ENCODE measurements at regions not wholly inside any gene's neighbourhood (a gene's known extent, or its start where the extent isn't known, plus 50 kb on each side); places are given as distances from the start of the nearest gene placed in this dataset.
"Not testable (repeated sequence)": the region's sequence is repeated elsewhere in the genome, so short reads cannot be mapped to it uniquely, and the experiment has no call there.

DNA sequence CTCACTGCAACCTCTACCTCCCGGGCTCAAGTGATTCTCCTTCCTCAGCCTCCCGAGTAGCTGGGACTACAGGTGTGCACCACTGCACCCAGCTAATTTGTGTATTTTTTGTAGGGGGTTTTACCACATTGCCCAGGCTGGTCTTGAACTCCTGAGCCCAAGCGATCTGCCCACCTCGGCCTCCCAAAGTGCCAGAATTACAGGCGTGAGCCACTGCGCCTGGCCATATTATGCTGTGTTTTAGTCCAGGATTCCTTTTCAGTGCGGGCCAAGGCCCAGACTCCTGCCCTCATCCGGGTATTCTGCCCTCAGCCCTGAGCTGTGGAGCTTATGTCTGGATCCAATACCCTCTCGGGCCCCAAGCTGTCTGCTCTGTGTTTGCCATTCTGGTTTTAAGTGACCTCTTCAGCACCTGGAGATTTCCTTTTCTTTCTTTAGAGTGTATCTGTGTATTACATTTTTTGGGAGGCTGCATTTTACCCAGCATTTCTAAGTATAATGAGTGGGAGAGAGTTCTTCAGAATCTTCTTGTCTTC, 114.9 kb downstream of the BUB3 start:
- FAIRE-seq (no peak), DNase-seq (ENCODE audit: extremely low spot score, insufficient read length, low read depth) (no peak)

DNA sequence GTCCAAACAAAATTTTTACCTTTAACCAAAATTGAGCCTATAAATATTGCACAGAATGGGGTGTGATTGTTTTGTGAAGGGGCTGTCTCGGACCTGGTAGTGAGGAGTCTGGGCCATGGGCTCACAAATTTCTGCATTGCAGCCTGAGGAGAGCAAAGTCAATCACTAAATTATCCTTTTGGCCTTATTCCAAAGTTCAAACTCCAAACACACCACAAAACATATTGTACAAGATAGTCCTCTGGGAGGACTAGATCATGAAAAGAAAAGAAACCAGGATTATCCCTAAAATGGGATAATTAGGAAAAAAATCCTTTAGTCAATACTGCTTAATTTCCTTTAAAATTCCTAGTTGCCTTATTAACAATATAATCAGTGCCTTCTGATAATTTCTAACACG, 115.5 kb downstream of the BUB3 start:
- DNase-seq (ENCODE audit: extremely low spot score, insufficient read length, low read depth) (no peak), FAIRE-seq (no peak)

DNA sequence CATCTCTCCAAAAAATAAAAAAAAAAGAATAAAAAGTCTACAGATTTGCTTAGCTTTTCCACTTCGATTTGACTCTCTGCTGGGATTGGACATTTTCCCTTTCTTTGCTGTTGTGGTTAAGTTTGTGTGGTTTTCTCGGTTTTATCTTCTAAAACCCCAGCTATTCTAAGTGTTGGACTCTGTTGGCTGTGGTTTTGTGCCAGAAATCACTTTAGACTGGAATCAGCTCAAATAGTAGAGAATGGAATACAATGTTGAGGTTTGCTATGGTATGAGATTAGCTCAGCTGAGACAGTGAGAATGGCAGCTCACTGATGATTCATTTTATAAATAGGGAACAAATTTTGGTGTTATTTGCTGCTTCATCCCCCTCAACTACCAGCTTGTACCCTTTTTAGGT, 116.0 kb downstream of the BUB3 start:
- DNase-seq (ENCODE audit: extremely low spot score, insufficient read length, low read depth) (no peak), FAIRE-seq (no peak)

DNA sequence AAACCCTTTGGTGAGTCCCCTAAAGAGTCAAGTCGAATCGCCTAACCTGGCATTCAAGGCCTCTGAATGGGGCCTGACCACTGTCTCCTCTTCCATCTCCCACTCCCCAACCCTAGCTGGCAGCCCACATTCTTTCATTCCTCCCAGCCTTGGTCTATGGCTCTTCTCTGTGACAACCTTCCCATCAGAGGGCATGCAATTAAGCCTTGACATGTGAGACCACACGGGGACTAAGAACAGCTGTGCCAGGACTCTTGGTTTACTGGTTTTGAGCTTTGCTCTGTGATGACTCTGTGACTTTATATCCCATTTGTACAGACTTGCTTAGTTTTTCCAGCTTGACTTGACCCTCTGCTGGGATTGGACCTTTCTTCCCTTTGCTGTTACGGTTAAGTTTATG, 116.6 kb downstream of the BUB3 start:
- FAIRE-seq (no peak), DNase-seq (ENCODE audit: extremely low spot score, insufficient read length, low read depth) (no peak)

DNA sequence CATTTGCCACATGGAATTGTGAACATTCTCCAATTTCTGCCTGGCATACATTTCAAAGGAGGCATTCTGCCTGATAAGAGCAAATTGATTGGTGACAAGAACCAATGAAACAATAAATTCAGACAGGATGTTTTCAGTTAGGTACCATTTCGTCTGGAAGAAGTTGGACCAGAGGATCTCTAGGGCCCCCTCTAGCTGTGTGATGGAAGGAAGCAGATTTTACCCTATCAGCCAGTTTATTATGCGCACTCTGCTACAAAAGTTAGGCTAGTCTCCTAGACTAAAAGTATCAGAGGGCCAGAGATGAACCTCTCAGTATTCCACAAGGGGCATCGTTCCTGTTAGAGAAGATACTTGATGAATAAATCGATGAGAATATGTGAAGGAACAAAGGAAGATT, 118.0 kb downstream of the BUB3 start:
- DNase-seq (ENCODE audit: extremely low spot score, insufficient read length, low read depth) (no peak), FAIRE-seq (no peak)

DNA sequence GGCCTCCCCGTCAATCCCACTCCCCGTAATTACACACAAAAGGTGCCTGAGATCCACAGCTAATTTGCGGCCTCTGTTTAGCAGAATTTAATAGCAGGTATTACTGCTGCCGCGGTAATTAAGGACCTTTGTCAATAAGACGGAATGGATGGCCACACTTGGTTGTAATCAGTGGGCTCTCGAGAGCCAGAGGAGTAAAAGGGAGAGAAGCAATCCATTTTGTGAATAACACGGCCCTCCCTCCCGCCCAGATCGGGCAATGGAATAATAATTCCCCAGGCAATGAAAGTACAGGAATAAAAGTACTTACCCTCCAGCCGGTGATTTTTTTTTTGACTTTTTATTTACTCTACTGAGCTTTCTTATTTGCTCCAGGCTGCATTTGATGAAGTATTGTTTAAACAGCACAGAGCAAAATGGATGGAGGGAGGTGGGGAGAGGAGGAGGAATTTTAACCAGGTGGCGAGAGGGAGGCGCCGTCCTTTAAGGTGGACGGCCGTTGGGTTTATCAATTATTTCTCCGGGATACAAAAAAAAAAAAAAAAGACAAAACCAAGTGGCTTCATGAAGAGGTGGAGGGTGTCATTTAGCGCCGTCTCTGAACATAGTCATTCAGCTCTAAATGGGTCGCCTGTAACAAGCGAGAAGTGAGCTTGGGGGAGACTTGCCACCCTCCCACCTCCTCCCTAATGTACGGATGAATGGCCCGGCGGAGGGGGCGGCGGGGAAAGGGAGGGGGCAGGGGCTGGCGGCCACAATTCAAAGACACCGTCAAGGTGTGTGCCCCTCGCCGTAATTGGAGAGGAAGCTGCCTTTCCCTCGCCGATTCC, 120.3 kb downstream of the BUB3 start:
- no peak for FAIRE-seq
- DNase-seq (ENCODE audit: extremely low spot score, insufficient read length, low read depth), result no peak

DNA sequence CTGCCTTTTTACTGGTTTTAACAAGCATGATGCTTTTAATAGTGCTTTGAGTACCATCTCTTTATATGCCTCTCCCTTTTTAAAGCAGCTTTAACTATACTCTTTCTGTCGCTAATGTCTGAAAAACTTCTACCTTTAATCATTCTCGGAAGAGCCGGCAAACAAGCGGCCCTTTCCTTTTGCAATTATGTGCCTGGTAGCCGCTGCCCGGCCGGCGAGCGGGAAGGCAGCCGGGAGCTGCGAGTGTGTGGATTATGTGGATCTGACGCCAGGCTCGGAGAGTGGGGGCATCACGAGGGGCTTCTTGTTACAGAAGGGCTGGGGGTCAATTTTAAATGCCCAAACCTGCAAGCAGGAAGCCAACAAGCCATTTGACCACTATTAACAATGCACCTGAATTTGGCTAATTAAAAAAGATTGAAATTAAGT, 120.9 kb downstream of the BUB3 start:
- DNase-seq (ENCODE audit: extremely low spot score, insufficient read length, low read depth), result no peak

DNA sequence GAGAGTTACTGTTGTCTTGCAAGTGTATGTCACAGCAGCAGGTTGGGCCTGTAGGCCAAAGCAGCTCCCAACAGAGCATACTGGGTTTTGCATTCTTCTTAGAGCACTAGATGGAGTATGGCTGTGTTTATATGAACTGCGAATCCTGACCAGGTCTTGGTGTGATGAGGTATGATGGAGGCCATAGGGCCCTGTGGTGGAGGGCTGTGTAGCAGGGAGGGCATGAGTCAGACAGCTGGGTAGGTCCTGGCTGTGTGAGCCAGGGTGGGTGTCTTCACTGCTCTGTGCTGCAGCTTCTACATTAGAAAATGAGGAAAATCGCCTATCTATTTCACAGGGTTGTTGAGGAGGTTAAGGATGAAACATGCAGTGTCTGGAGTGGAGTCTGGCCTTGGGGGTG, 124.2 kb downstream of the BUB3 start:
- DNase-seq (ENCODE audit: extremely low spot score, insufficient read length, low read depth) (no peak), FAIRE-seq (no peak)

More for the DNA sequence above, 120.9 kb downstream of the BUB3 start:
- no peak for FAIRE-seq

DNA sequence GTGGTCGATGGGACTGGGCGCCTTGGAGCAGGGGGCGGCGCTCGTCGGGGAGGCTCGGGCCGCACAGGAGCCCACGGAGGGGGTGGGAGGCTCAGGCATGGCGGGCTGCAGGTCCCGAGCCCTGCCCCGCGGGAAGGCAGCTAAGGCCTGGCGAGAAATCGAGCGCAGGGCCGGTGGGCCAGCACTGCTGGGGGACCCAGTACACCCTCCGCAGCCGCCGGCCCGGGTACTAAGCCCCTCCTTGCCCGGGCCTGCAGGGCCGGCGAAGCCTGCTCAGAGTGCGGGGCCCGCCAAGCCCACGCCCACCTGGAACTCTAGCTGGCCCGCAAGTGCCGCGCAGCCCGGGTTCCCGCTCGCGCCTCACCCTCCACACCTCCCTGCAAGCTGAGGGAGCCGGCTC, 129.2 kb downstream of the BUB3 start:
- not testable (repeated sequence) for DNase-seq (ENCODE audit: extremely low spot score, insufficient read length, low read depth); FAIRE-seq

DNA sequence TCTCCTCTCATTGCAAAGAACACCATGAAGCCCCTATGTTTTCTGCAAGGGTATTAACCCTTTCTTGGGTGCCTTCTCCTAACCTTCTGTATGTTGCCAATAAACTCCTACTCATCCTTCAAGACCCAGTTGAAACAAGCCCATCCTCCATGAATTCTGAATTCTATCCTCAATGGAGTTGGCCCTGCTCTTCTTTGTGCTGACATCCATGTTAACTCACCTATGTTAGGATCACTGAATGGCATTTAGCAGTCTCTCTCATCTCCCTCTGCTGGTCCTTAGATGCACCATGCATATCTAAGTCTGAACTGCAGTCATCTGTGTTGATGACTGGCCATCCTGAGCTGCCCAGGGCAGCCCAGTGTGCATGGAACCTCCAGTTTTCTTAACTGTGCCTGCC, 129.8 kb downstream of the BUB3 start:
- FAIRE-seq, result no peak

DNA sequence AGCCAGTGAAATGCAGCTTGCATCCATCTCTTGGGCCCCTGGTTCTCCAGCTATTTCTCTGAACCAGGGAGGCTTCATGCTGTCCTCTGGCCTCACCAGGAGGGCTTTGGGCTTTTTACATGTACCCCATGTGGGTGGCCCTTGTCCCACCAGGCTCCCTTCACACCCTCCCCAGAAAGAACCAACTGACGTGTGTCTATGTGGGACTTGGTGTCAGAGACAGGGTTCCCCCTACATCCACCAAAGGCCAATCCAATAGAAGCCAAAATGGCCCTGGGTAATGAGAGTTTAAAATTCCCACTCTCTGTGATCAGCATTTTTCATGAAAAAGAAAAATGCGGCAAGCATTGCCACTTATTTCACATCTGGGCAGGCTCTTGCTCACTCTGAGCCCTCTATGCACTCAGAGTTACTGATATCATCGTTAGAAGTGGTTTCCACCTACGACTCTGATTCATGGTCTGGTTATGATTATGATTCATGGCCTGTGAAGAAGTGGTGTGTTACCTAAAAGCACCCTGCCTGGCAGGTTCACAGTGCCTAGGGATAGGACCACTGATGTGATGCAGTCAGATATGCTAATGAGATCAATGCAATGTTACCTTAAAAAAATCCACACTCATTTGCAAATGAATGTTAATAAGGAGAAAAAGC, 133.5 kb downstream of the BUB3 start:
- DNase-seq (ENCODE audit: extremely low spot score, insufficient read length, low read depth) (no peak), FAIRE-seq (no peak)

More for the DNA sequence above, 129.8 kb downstream of the BUB3 start:
- DNase-seq (ENCODE audit: extremely low spot score, insufficient read length, low read depth), result no peak

DNA sequence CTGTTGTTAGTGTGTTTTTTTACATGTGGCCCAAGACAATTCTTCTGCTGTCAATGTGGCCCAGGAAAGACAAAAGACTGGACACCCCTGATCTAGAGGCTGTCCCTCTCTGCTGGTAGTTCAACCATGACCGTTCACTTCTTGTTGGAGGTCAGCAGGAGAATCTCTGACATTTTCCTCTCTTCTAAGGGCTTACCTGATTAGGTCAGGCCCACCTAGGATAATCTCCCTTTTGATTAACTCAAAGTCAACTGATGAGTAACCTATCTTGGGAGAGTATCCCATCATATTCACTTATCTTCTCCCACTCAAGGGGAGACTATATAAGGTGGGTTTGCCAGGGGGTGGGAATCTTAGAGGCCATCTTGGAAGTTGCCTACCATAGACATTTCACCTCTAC, 135.2 kb downstream of the BUB3 start:
- DNase-seq (ENCODE audit: extremely low spot score, insufficient read length, low read depth) (no peak), FAIRE-seq (no peak)

DNA sequence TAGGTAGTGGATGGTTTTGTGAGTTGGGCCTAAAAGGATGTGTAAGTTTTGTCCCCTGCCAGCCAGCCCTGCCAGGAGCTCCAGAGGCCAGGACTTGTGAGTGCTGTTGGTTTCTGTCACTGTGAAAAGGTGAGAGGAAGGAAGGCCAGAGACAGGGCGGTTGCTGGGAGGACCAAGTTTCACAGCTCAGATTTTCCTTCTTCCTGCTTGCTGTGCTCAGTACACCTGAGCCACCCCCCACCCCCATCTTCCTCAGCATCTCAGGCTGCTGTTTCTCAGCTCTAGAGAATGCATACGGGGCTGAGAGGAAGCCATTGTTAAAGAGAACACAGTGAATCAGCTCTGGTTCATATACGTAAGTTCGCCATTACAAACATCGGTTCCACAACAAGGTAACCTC, 139.9 kb downstream of the BUB3 start:
- FAIRE-seq (no peak), DNase-seq (ENCODE audit: extremely low spot score, insufficient read length, low read depth) (no peak)

DNA sequence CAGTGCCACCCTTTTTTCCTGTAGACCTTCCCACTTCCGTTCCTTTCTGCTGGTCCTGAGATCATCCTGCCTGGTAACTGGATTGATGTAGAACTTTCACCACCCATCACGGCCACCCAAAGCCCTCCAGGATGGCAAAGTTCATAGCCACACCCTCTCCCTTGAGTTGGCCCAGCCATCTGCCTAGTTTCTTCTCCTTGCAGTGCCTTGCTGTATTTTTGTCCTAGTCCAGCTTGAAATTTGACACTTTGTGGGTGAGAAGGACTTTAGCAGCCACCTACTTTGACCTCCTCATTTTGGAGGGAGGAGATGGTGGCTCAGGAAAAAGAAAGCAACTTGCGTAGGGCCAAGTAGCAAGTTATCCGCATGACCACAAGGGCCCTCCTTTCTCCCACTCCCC, 140.7 kb downstream of the BUB3 start:
- FAIRE-seq, result no peak
- no peak for DNase-seq (ENCODE audit: extremely low spot score, insufficient read length, low read depth)

DNA sequence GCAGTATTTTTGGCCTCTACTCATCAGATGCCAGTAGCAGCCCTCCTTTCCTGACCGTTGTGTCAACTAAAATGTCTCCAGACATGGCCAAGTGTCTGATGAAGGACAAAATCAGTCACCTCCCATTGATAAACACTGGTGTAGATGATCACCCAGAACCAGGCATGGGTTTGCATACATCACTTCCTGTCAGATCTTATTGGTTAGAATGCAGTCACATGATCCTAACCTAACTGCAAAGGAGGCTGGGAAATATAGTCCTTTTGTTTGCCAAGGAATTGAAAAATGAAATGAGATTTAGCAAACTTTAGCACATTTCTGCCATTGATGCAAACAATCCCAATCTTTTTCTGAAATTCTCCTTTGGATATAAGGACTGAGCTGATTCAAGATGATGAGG, 141.4 kb downstream of the BUB3 start:
- FAIRE-seq (no peak), DNase-seq (ENCODE audit: extremely low spot score, insufficient read length, low read depth) (no peak)

DNA sequence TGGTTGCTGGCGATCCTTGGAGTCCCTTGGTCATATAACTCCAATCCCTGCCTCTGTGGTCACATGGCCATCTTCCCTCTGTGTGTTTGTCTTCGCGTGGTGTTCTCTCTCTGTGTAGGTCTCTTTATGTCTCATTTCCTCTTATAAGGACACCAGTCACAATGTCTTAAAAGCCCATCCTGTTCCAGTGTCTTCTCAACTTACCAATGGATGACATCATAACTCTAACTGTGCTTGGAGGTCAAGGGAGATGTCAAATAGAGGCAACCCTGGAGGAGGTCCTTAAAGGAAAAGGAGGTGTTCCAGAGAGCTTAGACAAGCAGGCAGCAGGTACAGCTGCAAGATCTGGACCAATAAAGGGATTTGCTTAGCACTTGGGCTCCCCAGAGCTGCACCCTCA, 143.0 kb downstream of the BUB3 start:
- DNase-seq (ENCODE audit: extremely low spot score, insufficient read length, low read depth), result no peak
- no peak for FAIRE-seq

DNA sequence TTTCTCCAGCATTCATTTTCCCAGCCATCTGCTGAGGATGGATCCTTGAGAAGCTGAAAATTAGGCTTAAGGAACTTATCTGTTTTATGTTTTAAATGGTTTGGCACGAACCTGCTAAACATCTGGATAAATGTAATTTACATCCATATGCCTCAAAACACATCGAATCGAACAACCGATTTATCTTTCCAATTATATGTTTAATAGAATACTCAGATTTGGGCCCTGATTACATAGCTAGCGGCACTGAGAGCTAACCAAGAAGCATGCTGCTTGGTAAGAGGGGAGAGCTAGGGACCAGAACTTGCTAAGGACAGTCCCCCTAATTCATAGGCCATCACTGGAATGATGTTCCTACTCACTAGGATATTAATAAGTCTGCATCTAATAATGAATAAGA, 144.4 kb downstream of the BUB3 start:
- FAIRE-seq, result no peak
- no peak for DNase-seq (ENCODE audit: extremely low spot score, insufficient read length, low read depth)

DNA sequence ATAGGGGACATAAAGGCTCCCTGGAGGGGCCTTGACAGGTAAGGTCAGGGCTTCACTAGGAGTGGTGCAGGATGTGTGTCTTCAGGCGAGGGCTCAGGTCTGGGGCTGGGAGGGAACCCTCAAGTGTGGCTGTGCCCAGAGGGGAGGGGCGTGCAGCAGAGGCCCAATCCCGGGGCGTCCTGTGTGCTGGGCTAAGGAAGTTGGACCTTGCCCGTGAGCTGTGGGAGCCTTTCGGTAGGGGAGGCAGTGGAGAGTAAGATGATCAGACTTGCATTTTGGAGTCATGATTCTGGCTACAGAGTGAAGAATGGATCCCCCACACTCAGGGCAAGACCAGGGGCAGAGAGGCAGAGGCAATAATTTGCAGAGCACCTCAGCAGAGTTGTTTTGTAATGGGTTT, 145.4 kb downstream of the BUB3 start:
- DNase-seq (ENCODE audit: extremely low spot score, insufficient read length, low read depth), result no peak
- FAIRE-seq, result no peak

DNA sequence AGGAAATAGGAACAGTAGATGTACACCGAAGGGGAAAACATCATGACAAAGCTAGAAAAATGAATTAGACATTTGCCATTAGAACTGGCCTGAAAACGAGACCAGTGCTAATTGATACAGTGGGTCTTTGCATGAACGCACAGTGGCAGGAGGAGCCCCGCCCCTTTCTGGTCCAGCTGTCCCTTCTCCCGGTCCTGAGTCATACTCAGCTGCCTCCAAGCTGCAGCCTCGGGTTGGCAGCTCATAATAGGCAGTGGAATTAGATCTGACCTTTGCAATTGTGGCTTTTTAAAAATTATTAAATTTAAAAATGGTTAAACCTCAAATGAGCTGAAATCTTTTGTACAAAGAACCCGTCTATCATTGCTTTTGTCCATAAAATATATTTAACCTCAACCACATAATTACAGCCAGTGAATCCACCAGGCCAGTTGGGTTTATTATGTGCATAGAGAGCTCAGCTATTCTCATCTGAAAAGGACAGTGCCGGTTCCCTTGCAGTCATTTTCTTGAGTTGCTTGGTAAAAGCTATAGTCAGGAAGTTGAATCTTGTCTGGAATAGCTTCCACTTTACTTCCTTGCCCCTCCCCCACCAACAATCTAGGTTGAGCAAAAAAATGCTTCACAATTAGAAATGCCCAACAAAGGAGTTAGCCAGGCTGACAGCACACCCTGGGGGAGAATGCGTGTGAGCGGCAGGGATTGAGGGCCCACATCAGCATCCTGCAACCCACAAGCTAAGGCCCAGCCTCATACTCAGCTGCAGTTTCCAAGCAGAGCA, 147.1 kb downstream of the BUB3 start:
- DNase-seq (ENCODE audit: extremely low spot score, insufficient read length, low read depth) (no peak), FAIRE-seq (no peak)

DNA sequence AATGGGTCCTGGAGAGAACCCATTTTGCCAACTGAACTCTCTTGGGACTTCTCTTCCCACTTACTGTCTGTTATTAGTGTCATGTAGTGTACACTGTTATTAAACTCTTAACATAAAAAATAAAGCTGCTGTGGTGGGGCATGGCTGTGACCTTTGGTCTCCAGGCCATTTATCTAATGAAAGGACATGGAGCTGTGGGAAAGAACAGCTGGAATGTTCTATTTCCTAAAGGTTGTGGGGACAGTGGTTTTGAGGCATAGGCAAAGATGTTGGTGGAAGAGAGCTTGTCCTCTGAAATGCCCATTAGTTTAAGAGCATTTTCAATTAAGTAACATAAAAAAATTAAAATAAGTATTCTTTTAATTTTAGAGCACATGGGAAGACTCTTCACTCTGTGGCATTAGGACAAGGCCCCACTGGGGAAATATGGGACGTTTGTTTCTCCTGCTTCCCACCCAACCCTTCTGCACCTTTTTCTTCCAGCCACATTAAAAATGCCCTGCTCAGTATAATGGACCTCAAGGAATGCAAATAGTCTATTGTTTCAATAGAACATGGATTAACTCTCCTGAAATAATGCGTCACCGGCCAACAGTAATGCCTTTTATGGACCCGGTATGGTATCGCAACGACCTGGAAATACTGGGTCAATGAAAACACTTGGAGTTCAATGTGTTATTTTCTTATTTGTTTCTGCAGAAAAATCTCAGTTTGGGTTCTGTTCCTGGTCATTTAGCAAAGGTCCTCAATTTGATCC, 149.6 kb downstream of the BUB3 start:
- DNase-seq (ENCODE audit: extremely low spot score, insufficient read length, low read depth) (no peak), FAIRE-seq (no peak)

Measured in GM18507 (cell line).